ENCODE measurements at regions not wholly inside any gene's neighbourhood (a gene's known extent, or its start where the extent isn't known, plus 50 kb on each side); places are given as distances from the start of the nearest gene placed in this dataset.

DNA sequence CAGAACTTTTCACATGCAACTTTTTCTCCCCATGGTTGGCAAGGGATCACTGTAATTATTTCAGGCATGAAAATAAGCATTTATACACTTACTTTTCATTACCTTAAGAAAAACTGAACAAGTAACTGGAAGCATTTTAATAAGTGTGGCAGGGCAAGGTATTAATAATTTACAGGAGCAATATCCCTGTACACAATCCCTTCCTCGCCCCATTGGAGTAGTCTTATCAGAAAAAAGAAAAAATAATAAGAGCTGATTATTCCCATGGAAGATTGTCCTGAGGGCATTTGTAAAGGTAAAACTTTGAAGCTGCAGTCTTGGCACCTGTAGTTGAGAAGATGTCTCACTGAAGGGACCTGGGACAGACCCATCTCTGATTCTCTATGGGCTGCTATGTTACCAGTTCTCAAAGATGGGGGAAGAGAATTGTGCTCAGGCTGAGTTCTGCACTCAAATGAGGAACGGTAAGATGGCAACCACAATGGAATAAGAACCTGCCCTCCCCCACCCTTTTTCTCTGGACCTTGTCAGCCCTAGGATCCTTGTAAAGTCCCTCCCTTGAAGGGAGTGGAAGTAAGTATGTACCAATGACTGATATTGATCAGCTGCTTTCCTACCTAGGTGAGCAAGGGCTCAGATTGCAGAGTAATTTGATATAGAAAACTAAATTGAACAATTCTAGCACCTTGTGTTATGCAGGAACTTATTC lies 70.0 kb upstream of the AHI1 start:
- no peak overlapping the region for H3K4me3 Mint-ChIP-seq
- ATAC-seq = no peak
- Histone ChIP-seq H3K27me3 (ENCODE audit: insufficient read depth) (no peaks in the 10 kb centered on the region), H3K27ac (ENCODE audit: low read depth) (no peak overlapping the region), H3K9me2 (ENCODE audit: insufficient read depth) (peaks cover 12% of the 10 kb centered on the region; the same call in 1 of the 2 replicates), H3K79me2 (replicated peaks; ENCODE audit: insufficient read depth) (no peaks in the 10 kb centered on the region), H3K4me2 (no peak overlapping the region), H3K4me3 (no peak overlapping the region), H4K20me1 (replicated peaks; ENCODE audit: insufficient read depth) (no peaks in the 10 kb centered on the region), H2AFZ (no peak overlapping the region), H3F3A (replicated peaks; ENCODE audit: low read depth) (no peaks in the 10 kb centered on the region), H3K4me1 (ENCODE audit: insufficient read depth) (no peaks in the 10 kb centered on the region), H3K36me3 (ENCODE audit: insufficient read depth) (no peaks in the 10 kb centered on the region)
- TF ChIP-seq NANOG (IDR thresholded peaks at IDR 0.05; ENCODE audit: borderline replicate concordance) (no peak), ZNF331 (CRISPR knock-in tag; IDR thresholded peaks at IDR 0.05; ENCODE audit: low read depth) (no peak), ZNF114 (CRISPR knock-in tag; IDR thresholded peaks at IDR 0.05) (no peak), EZH2phosphoT487 (IDR thresholded peaks at IDR 0.05; ENCODE audit: unreplicated experiment) (no peak), STAT1 (IDR thresholded peaks at IDR 0.05; ENCODE audit: unreplicated experiment) (no peak), CREB1 (CRISPR knock-in tag; IDR thresholded peaks at IDR 0.05; ENCODE audit: low read depth) (no peak), JUNB (IDR thresholded peaks at IDR 0.05; ENCODE audit: unreplicated experiment) (no peak), EZH2 (IDR thresholded peaks at IDR 0.05; ENCODE audit: low read depth, unreplicated experiment) (no peak)
- TF ChIP-seq, protein P1, sequence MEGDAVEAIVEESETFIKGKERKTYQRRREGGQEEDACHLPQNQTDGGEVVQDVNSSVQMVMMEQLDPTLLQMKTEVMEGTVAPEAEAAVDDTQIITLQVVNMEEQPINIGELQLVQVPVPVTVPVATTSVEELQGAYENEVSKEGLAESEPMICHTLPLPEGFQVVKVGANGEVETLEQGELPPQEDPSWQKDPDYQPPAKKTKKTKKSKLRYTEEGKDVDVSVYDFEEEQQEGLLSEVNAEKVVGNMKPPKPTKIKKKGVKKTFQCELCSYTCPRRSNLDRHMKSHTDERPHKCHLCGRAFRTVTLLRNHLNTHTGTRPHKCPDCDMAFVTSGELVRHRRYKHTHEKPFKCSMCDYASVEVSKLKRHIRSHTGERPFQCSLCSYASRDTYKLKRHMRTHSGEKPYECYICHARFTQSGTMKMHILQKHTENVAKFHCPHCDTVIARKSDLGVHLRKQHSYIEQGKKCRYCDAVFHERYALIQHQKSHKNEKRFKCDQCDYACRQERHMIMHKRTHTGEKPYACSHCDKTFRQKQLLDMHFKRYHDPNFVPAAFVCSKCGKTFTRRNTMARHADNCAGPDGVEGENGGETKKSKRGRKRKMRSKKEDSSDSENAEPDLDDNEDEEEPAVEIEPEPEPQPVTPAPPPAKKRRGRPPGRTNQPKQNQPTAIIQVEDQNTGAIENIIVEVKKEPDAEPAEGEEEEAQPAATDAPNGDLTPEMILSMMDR (conservative IDR thresholded peaks at IDR 0.05; ENCODE audit: low read depth in 2 of 2) = no peak
- TF ChIP-seq, protein P2, sequence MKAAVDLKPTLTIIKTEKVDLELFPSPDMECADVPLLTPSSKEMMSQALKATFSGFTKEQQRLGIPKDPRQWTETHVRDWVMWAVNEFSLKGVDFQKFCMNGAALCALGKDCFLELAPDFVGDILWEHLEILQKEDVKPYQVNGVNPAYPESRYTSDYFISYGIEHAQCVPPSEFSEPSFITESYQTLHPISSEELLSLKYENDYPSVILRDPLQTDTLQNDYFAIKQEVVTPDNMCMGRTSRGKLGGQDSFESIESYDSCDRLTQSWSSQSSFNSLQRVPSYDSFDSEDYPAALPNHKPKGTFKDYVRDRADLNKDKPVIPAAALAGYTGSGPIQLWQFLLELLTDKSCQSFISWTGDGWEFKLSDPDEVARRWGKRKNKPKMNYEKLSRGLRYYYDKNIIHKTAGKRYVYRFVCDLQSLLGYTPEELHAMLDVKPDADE (IDR thresholded peaks at IDR 0.05) = no peak
- no peaks in the 10 kb centered on the region; the same call in 2 of the 3 replicates for H3K9me3 Mint-ChIP-seq
- H3K27ac Mint-ChIP-seq = no peak overlapping the region
- H3K27me3 Mint-ChIP-seq (ENCODE audit: insufficient read depth, low read depth, poor library complexity) = peaks cover 3% of the 10 kb centered on the region
- DNase-seq (ENCODE audit: low spot score) = no peak
- no peaks in the 10 kb centered on the region for H3K36me3 Mint-ChIP-seq (ENCODE audit: low read depth)
- 0 out of 3 replicates have a peak, but pooled peaks cover 3% of the 10 kb centered on the region for H3K4me1 Mint-ChIP-seq

GRCh38 chr6:135568379-135568778 lies 70.8 kb upstream of the AHI1 start:
- Mint-ChIP-seq H3K4me1 (0 out of 3 replicates have a peak, but pooled peaks cover 3% of the 10 kb centered on the region), H3K36me3 (ENCODE audit: low read depth) (no peaks in the 10 kb centered on the region), H3K27ac (no peak overlapping the region), H3K27me3 (ENCODE audit: insufficient read depth, low read depth, poor library complexity) (peaks cover 3% of the 10 kb centered on the region), H3K9me3 (no peaks in the 10 kb centered on the region; the same call in 2 of the 3 replicates), H3K4me3 (no peak overlapping the region)
- H3K4me3 ChIP-seq = no peak overlapping the region
- H4K20me1 ChIP-seq (replicated peaks; ENCODE audit: insufficient read depth) = no peaks in the 10 kb centered on the region
- H3F3A ChIP-seq (replicated peaks; ENCODE audit: low read depth) = no peaks in the 10 kb centered on the region
- H2AFZ ChIP-seq = no peak overlapping the region
- peaks cover 12% of the 10 kb centered on the region; the same call in 1 of the 2 replicates for H3K9me2 ChIP-seq (ENCODE audit: insufficient read depth)
- ATAC-seq = no peak
- H3K4me2 ChIP-seq = no peak overlapping the region
- no peaks in the 10 kb centered on the region for H3K79me2 ChIP-seq (replicated peaks; ENCODE audit: insufficient read depth)
- no peak overlapping the region for H3K27ac ChIP-seq (ENCODE audit: low read depth)
- no peaks in the 10 kb centered on the region for H3K4me1 ChIP-seq (ENCODE audit: insufficient read depth)
- TF ChIP-seq STAT1 (IDR thresholded peaks at IDR 0.05; ENCODE audit: unreplicated experiment) (no peak), NANOG (IDR thresholded peaks at IDR 0.05; ENCODE audit: borderline replicate concordance) (no peak)
- no peak for DNase-seq (ENCODE audit: low spot score)
- H3K36me3 ChIP-seq (ENCODE audit: insufficient read depth) = no peaks in the 10 kb centered on the region
- no peaks in the 10 kb centered on the region for H3K27me3 ChIP-seq (ENCODE audit: insufficient read depth)

All from GM23338 (cell line).